Neuronal stem cell (in vitro differentiated cells): ENCODE measurements at regions not wholly inside any gene's neighbourhood (a gene's known extent, or its start where the extent isn't known, plus 50 kb on each side); places are given as distances from the start of the nearest gene placed in this dataset.

ENCODE experiments used
- DNase-seq: peaks from one replicate; pipeline ENCODE4 v3.0.0-alpha.2; 2013; ENCODE audit warnings: low spot score
- H2AFZ ChIP-seq: one replicate; pipeline ENCODE4 v1.6.1; 2013; ENCODE audit warnings: mild to moderate bottlenecking, low read length, inconsistent platforms
- H2AK5ac ChIP-seq: 2 replicates; pipeline ENCODE4 v1.6.1; 2013; ENCODE audit warnings: low read depth, mild to moderate bottlenecking, inconsistent platforms, low read length, moderate library complexity, mixed read lengths
- H2BK120ac ChIP-seq: 2 replicates; pipeline ENCODE4 v1.6.1; 2013; ENCODE audit warnings: low read depth, mild to moderate bottlenecking, inconsistent platforms, low read length, moderate library complexity, mixed read lengths
- H2BK12ac ChIP-seq: one replicate; pipeline ENCODE4 v1.6.1; 2013; ENCODE audit warnings: low read length, inconsistent platforms
- H2BK15ac ChIP-seq: 2 replicates; pipeline ENCODE4 v1.6.1; 2013; ENCODE audit warnings: mild to moderate bottlenecking, low read length, inconsistent platforms, mixed read lengths
- H2BK5ac ChIP-seq: one replicate; pipeline ENCODE4 v1.6.1; 2013; ENCODE audit warnings: inconsistent platforms, mild to moderate bottlenecking, low read length, moderate library complexity
- H3K14ac ChIP-seq: one replicate; pipeline ENCODE4 v1.6.1; 2013; ENCODE audit warnings: low read length, inconsistent platforms
- H3K18ac ChIP-seq: 2 replicates; pipeline ENCODE4 v1.6.1; 2013; ENCODE audit warnings: low read length, inconsistent platforms
- H3K23ac ChIP-seq: 2 replicates; pipeline ENCODE4 v1.6.1; 2013; ENCODE audit warnings: low read depth, mild to moderate bottlenecking, mixed read lengths, low read length, inconsistent platforms; ENCODE audit not compliant: poor library complexity
- H3K27ac ChIP-seq: replicated peaks from 3 replicates; pipeline ENCODE4 v1.5.1; 2013; ENCODE audit warnings: low read length, inconsistent platforms
- H3K27me3 ChIP-seq, 3 experiments: 2 replicates each; pipeline ENCODE4 v1.6.1; 2013; ENCODE audit warnings: low read length in 3 of 3, mild to moderate bottlenecking in 2 of 3, inconsistent platforms in 1 of 3, low read depth in 1 of 3, mixed read lengths in 1 of 3, moderate library complexity in 1 of 3; ENCODE audit not compliant: control insufficient read depth in 3 of 3, insufficient read depth in 3 of 3
- H3K36me3 ChIP-seq, 2 donors: replicated peaks in 1 of 2; 2 replicates each; pipeline ENCODE4 v1.6.1; 2013; ENCODE audit warnings: low read length in 2 of 2; ENCODE audit not compliant: control insufficient read depth in 2 of 2, insufficient read depth in 2 of 2
- H3K4ac ChIP-seq: 2 replicates; pipeline ENCODE4 v1.6.1; 2013; ENCODE audit warnings: inconsistent platforms, mild to moderate bottlenecking, low read length, moderate library complexity
- H3K4me1 ChIP-seq, 2 donors: 1 replicate in 1 of 2; 2 replicates in 1 of 2; pipeline ENCODE4 v1.6.1; 2013; ENCODE audit warnings: low read length in 2 of 2, low read depth in 1 of 2; ENCODE audit not compliant: control insufficient read depth in 2 of 2, insufficient read depth in 1 of 2
- H3K4me2 ChIP-seq: one replicate; pipeline ENCODE4 v1.6.1; 2013; ENCODE audit warnings: mild to moderate bottlenecking, low read length, inconsistent platforms; ENCODE audit not compliant: insufficient read depth, poor library complexity, severe bottlenecking
- H3K4me3 ChIP-seq, 2 donors: 2 replicates each; pipeline ENCODE4 v1.5.1; 2013; ENCODE audit warnings: low read length in 2 of 2, mild to moderate bottlenecking in 2 of 2, inconsistent platforms in 1 of 2, moderate library complexity in 1 of 2
- H3K79me1 ChIP-seq: one replicate; pipeline ENCODE4 v1.6.1; 2013; ENCODE audit warnings: low read depth, mild to moderate bottlenecking, inconsistent platforms, low read length, moderate library complexity
- H3K9ac ChIP-seq: one replicate; pipeline ENCODE4 v1.6.1; 2013; ENCODE audit warnings: mild to moderate bottlenecking, low read depth, low read length, inconsistent platforms; ENCODE audit not compliant: poor library complexity
- H3K9me3 ChIP-seq, 2 donors: replicated peaks in 1 of 2; 2 replicates each; pipeline versions ENCODE3 to v1.6.1; 2013; ENCODE audit warnings: low read length in 2 of 2, mild to moderate bottlenecking in 2 of 2, inconsistent platforms in 1 of 2, low read depth in 1 of 2, mixed read lengths in 1 of 2, moderate library complexity in 1 of 2; ENCODE audit not compliant: control insufficient read depth in 2 of 2, insufficient read depth in 1 of 2
- H4K8ac ChIP-seq: one replicate; pipeline ENCODE4 v1.6.1; 2013; ENCODE audit warnings: low read depth, mild to moderate bottlenecking, inconsistent platforms, low read length, moderate library complexity
- H4K91ac ChIP-seq: one replicate; pipeline ENCODE4 v1.6.1; 2013; ENCODE audit warnings: low read length, low read depth, mild to moderate bottlenecking, inconsistent platforms; ENCODE audit not compliant: poor library complexity
- WGBS, 2 donors: extraction: QIAGEN DNeasy Blood & Tissue Kit; methylation state at CpG; one replicate each; pipeline ENCODE4 v1.1.7; 2013; ENCODE audit warnings: missing lambda C conversion rate in 2 of 2, mixed read lengths in 1 of 2; ENCODE audit not compliant: insufficient read length in 2 of 2, insufficient replicate concordance in 1 of 2; ENCODE audit errors: extremely low coverage in 2 of 2; 5-methylcytosine and 5-hydroxymethylcytosine counted together

DNA sequence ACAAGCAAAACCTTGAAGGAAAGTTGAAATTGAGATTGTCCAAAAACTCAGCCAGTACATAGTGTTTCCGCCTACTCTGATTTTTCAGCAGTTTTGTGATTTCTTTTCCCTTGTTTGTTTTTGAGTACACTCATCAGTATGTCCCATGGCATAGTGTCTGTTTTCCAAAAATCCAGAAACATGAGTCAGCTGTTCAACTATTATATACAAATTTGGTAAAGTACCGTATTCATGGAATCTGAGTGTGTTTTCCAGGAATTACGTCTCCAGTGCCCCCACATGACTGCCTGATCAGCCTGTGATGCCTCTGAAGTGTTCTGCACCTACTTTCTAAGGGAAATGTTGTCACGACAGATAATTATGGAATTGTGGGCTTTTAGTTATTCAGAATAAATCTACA lies 186.8 kb downstream of the LTN1 start:
- Histone ChIP-seq H4K91ac (no peak overlapping the region), H3K27ac (no peak overlapping the region), H3K4me1 (no peaks in the 10 kb centered on the region), H2BK5ac (no peak overlapping the region), H3K4me3 (no peak overlapping the region), H3K9ac (no peak overlapping the region), H3K36me3 (no peaks in the 10 kb centered on the region), H2BK12ac (no peak overlapping the region), H3K23ac (no peak overlapping the region), H2BK120ac (no peak overlapping the region), H3K14ac (no peak overlapping the region), H3K4me2 (no peak overlapping the region), H4K8ac (no peak overlapping the region), H2AFZ (no peak overlapping the region), H3K9me3 (no peaks in the 10 kb centered on the region), H3K79me1 (no peaks in the 10 kb centered on the region), H2AK5ac (no peak overlapping the region), H3K27me3 (no peaks in the 10 kb centered on the region), H3K18ac (no peak overlapping the region), H2BK15ac (no peak overlapping the region), H3K4ac (no peak overlapping the region)
- WGBS, 2 donors: no CpG with 5 or more reads among the region's 4 CpGs
- DNase-seq: no peak

DNA sequence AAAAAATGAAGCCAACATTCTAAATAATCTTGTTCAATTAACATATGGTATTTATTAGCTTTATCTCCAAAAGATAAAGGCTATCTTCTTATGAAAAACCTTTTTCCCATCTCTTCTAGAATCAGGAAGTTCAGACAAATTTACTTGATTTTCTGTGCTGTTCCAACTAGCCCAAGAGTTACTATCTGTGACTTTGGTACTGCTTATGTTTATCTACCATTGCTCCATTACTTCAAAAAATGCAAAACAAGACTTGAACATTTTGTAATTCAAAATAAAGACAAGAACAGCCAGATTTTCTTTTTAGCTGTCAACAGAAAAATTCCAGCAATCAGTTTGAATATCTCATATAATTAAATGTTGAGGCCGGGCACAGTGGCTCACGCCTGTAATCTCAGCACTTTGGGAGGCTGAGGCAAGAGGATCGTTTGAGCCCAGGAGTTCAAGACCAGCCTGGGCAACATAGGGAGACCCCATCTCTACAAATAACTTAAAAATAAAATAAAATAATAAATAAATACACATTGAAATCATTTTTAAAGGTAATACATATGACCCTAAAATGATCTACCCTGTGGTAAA lies 188.5 kb downstream of the LTN1 start:
- Histone ChIP-seq H2BK12ac (no peak overlapping the region), H3K23ac (no peak overlapping the region), H2BK5ac (no peak overlapping the region), H2AK5ac (no peak overlapping the region), H3K9ac (no peak overlapping the region), H3K4me3 (no peak overlapping the region), H3K9me3 (peaks cover 0 to 2% of the 10 kb centered on the region in 2 donors), H2AFZ (no peak overlapping the region), H3K27me3 (no peaks in the 10 kb centered on the region), H3K4me2 (no peak overlapping the region), H4K91ac (no peak overlapping the region), H3K18ac (no peak overlapping the region), H3K36me3 (no peaks in the 10 kb centered on the region), H4K8ac (no peak overlapping the region), H3K79me1 (no peaks in the 10 kb centered on the region), H2BK15ac (no peak overlapping the region), H2BK120ac (no peak overlapping the region), H3K14ac (no peak overlapping the region), H3K27ac (no peak overlapping the region), H3K4ac (no peak overlapping the region), H3K4me1 (no peaks in the 10 kb centered on the region)
- WGBS, 2 donors: no CpG with 5 or more reads among the region's 3 CpGs
- DNase-seq: no peak

DNA sequence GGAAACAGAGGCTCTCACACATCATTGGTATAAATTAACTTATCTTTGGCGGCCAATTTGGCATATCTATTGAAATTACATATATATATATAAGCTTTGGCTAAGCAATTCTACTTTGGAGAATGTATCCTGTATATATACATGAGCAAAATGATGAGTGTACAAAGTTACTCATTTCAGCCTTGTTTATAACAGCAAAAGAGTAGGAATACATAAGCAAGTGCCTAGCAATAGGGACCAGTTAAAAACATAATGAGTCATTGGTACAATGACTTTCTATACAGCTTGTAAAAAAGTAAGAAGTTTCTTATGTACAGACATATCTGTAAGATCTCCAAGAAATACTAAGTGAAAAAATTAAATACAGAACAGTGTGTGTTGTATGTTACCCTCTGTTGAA lies 190.8 kb downstream of the LTN1 start:
- Histone ChIP-seq H3K18ac (no peak overlapping the region), H3K4me3 (no peak overlapping the region), H2BK12ac (no peak overlapping the region), H3K4me2 (no peak overlapping the region), H3K14ac (no peak overlapping the region), H3K36me3 (no peaks in the 10 kb centered on the region), H4K8ac (no peak overlapping the region), H3K9ac (no peak overlapping the region), H3K27ac (no peak overlapping the region), H3K79me1 (no peaks in the 10 kb centered on the region), H2AK5ac (no peak overlapping the region), H2BK15ac (no peak overlapping the region), H2AFZ (no peak overlapping the region), H3K23ac (no peak overlapping the region), H3K4me1 (no peaks in the 10 kb centered on the region), H3K4ac (no peak overlapping the region), H2BK120ac (no peak overlapping the region), H4K91ac (no peak overlapping the region), H3K9me3 (peaks cover 0 to 2% of the 10 kb centered on the region in 2 donors), H3K27me3 (no peaks in the 10 kb centered on the region), H2BK5ac (no peak overlapping the region)
- no CpG with 5 or more reads among the region's 1 CpG for WGBS, 2 donors
- DNase-seq: no peak

DNA sequence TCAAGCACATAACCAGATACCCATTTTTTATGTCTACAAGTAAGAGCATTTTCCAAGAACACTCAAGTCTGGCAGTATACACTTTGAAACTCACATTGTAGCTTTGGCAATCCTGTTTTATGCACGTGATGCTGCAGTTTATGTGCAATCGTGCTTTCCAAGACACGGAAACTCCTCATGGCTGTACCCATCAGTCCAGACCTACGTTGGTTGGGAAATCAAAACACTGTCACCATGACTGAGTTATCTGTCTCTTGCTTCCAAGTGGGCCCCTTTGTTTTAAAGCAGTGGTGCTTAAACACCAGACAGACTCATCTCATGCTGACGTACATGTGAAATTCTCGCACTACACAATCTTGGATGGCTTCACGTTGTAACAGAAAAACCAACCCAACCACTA lies 192.8 kb downstream of the LTN1 start:
- Histone ChIP-seq H3K14ac (no peak overlapping the region), H3K18ac (no peak overlapping the region), H3K4me3 (no peak overlapping the region), H2BK12ac (no peak overlapping the region), H3K4me1 (no peaks in the 10 kb centered on the region), H4K91ac (no peak overlapping the region), H3K23ac (no peak overlapping the region), H2BK15ac (no peak overlapping the region), H3K4ac (no peak overlapping the region), H3K9ac (no peak overlapping the region), H3K79me1 (no peaks in the 10 kb centered on the region), H3K4me2 (no peak overlapping the region), H2AK5ac (no peak overlapping the region), H4K8ac (no peak overlapping the region), H3K27ac (no peak overlapping the region), H3K36me3 (no peaks in the 10 kb centered on the region), H3K27me3 (no peaks in the 10 kb centered on the region), H2AFZ (no peak overlapping the region), H3K9me3 (peaks cover 0 to 2% of the 10 kb centered on the region in 2 donors), H2BK5ac (no peak overlapping the region), H2BK120ac (no peak overlapping the region)
- DNase-seq: no peak
- WGBS, 2 donors: no CpG with 5 or more reads among the region's 7 CpGs
